ENCODE measurements at regions not wholly inside any gene's neighbourhood (a gene's known extent, or its start where the extent isn't known, plus 50 kb on each side); places are given as distances from the start of the nearest gene placed in this dataset.

GRCh38 chr9:79477241-79477840 is 94.4 kb upstream of the TLE4 start:
- TF ChIP-seq GATA3 (IDR thresholded peaks at IDR 0.05; ENCODE audit: low read depth, low read length) (no peak), GATA2 (IDR thresholded peaks at IDR 0.05; ENCODE audit: low read depth, low read length) (no peak)

- TF ChIP-seq GATA2 (IDR thresholded peaks at IDR 0.05; ENCODE audit: low read depth, low read length) (no peak), GATA3 (IDR thresholded peaks at IDR 0.05; ENCODE audit: low read depth, low read length) (no peak)
Observed at GRCh38 chr9:79477955-79478771, 93.6 kb upstream of the TLE4 start.

GRCh38 chr9:79480639-79481038 is 91.1 kb upstream of the TLE4 start:
- TF ChIP-seq GATA2 (IDR thresholded peaks at IDR 0.05; ENCODE audit: low read depth, low read length), result no peak
- TF ChIP-seq GATA3 (IDR thresholded peaks at IDR 0.05; ENCODE audit: low read depth, low read length), result no peak

GRCh38 chr9:79481846-79482477 is 89.8 kb upstream of the TLE4 start:
- TF ChIP-seq GATA2 (IDR thresholded peaks at IDR 0.05; ENCODE audit: low read depth, low read length), result no peak
- TF ChIP-seq GATA3 (IDR thresholded peaks at IDR 0.05; ENCODE audit: low read depth, low read length), result no peak

- no peak for TF ChIP-seq GATA2 (IDR thresholded peaks at IDR 0.05; ENCODE audit: low read depth, low read length)
- no peak for TF ChIP-seq GATA3 (IDR thresholded peaks at IDR 0.05; ENCODE audit: low read depth, low read length)
Observed at GRCh38 chr9:79485258-79485657, 86.5 kb upstream of the TLE4 start.

GRCh38 chr9:79489261-79490000 is 82.3 kb upstream of the TLE4 start:
- TF ChIP-seq GATA2 (IDR thresholded peaks at IDR 0.05; ENCODE audit: low read depth, low read length) (no peak), GATA3 (IDR thresholded peaks at IDR 0.05; ENCODE audit: low read depth, low read length) (no peak)

GRCh38 chr9:79490657-79491248 is 81.0 kb upstream of the TLE4 start:
- TF ChIP-seq GATA3 (IDR thresholded peaks at IDR 0.05; ENCODE audit: low read depth, low read length) (no peak), GATA2 (IDR thresholded peaks at IDR 0.05; ENCODE audit: low read depth, low read length) (no peak)

GRCh38 chr9:79492092-79493009 is 79.4 kb upstream of the TLE4 start:
- TF ChIP-seq GATA2 (IDR thresholded peaks at IDR 0.05; ENCODE audit: low read depth, low read length) (no peak), GATA3 (IDR thresholded peaks at IDR 0.05; ENCODE audit: low read depth, low read length) (no peak)

GRCh38 chr9:79501546-79501945 is 70.2 kb upstream of the TLE4 start:
- TF ChIP-seq GATA2 (IDR thresholded peaks at IDR 0.05; ENCODE audit: low read depth, low read length) (no peak), GATA3 (IDR thresholded peaks at IDR 0.05; ENCODE audit: low read depth, low read length) (no peak)

GRCh38 chr9:79507801-79508200 is 64.0 kb upstream of the TLE4 start:
- TF ChIP-seq GATA3 (IDR thresholded peaks at IDR 0.05; ENCODE audit: low read depth, low read length) (no peak), GATA2 (IDR thresholded peaks at IDR 0.05; ENCODE audit: low read depth, low read length) (no peak)

- TF ChIP-seq GATA3 (IDR thresholded peaks at IDR 0.05; ENCODE audit: low read depth, low read length) (no peak), GATA2 (IDR thresholded peaks at IDR 0.05; ENCODE audit: low read depth, low read length) (no peak)
Observed at GRCh38 chr9:79512251-79512650, 59.5 kb upstream of the TLE4 start.

Measured in SH-SY5Y (cell line).